IMR-90 (cell line): ENCODE measurements at regions not wholly inside any gene's neighbourhood (a gene's known extent, or its start where the extent isn't known, plus 50 kb on each side); places are given as distances from the start of the nearest gene placed in this dataset.

Experiments used
- ATAC-seq: fragments of 200-7000 bp; cut with Tn5 transposase; 2 replicates; pipeline ENCODE4 v1.9.1; 2020; ENCODE audit warnings: low read depth, mild to moderate bottlenecking, moderate library complexity
- BruUV-seq: library from RNA; stranded (reverse); fragments of 400-500 nt; replicated peaks from 2 replicates; lab custom pipeline; 2021; lab: Mats Ljungman, UMichigan
- CTCF ChIA-PET: fragments of 300-600 bp; formaldehyde crosslinking; extraction: SDS; loops from one replicate; lab custom pipeline; 2021; ENCODE audit warnings: antibody characterized with exemption; lab: Yijun Ruan, JAX
- POLR2A ChIA-PET: fragments of 300-600 bp; sonication (Branson Sonifier 250); formaldehyde crosslinking; loops from one replicate; lab custom pipeline; 2022; ENCODE audit warnings: antibody characterized with exemption; ENCODE audit not compliant: unreplicated experiment; lab: Charles Lee
- DNase-seq: peaks from one replicate; pipeline ENCODE4 v3.0.0; 2013
- H2AFZ ChIP-seq: replicated peaks from 2 replicates; pipeline ENCODE3; 2013; ENCODE audit warnings: low read length, mild to moderate bottlenecking; ENCODE audit not compliant: poor library complexity
- H2AK5ac ChIP-seq: 2 replicates; pipeline ENCODE4 v1.6.1; 2013; ENCODE audit warnings: low read depth, low read length, inconsistent platforms
- H2AK9ac ChIP-seq: replicated peaks from 2 replicates; pipeline ENCODE3; 2013; ENCODE audit warnings: mild to moderate bottlenecking, low read depth, low read length, moderate library complexity; ENCODE audit not compliant: poor library complexity
- H2BK120ac ChIP-seq: 2 replicates; pipeline ENCODE4 v1.6.1; 2013; ENCODE audit warnings: low read depth, low read length, inconsistent platforms
- H2BK15ac ChIP-seq: 3 replicates; pipeline ENCODE4 v1.6.1; 2013; ENCODE audit warnings: low read depth, low read length, inconsistent platforms
- H2BK20ac ChIP-seq: 2 replicates; pipeline ENCODE4 v1.6.1; 2013; ENCODE audit warnings: low read depth, mild to moderate bottlenecking, inconsistent platforms, low read length, moderate library complexity
- H2BK5ac ChIP-seq: 2 replicates; pipeline ENCODE4 v1.6.1; 2013; ENCODE audit warnings: mild to moderate bottlenecking, low read depth, low read length, inconsistent platforms; ENCODE audit not compliant: poor library complexity, severe bottlenecking
- H3K14ac ChIP-seq: replicated peaks from 2 replicates; pipeline ENCODE4 v1.6.1; 2013; ENCODE audit warnings: low read depth, low read length, inconsistent platforms
- H3K18ac ChIP-seq: 2 replicates; pipeline ENCODE4 v1.6.1; 2013; ENCODE audit warnings: low read depth, low read length, control low read depth
- H3K23ac ChIP-seq: 2 replicates; pipeline ENCODE4 v1.6.1; 2013; ENCODE audit warnings: low read depth, low read length, inconsistent platforms
- H3K27ac ChIP-seq: 2 replicates; pipeline ENCODE4 v1.5.1; 2013; ENCODE audit warnings: mild to moderate bottlenecking, control low read depth, low read length; ENCODE audit not compliant: insufficient read depth
- H3K27me3 ChIP-seq: 2 replicates; pipeline ENCODE4 v1.6.1; 2013; ENCODE audit warnings: low read length; ENCODE audit not compliant: control insufficient read depth, insufficient read depth
- H3K36me3 ChIP-seq: 2 replicates; pipeline ENCODE4 v1.6.1; 2013; ENCODE audit warnings: low read length, mixed read lengths; ENCODE audit not compliant: control insufficient read depth, insufficient read depth
- H3K4ac ChIP-seq: 2 replicates; pipeline ENCODE4 v1.6.1; 2013; ENCODE audit warnings: low read depth, low read length, inconsistent platforms
- H3K4me1 ChIP-seq: 2 replicates; pipeline ENCODE4 v1.6.1; 2013; ENCODE audit warnings: low read length, mixed read lengths; ENCODE audit not compliant: control insufficient read depth, insufficient read depth
- H3K4me2 ChIP-seq: 2 replicates; pipeline ENCODE4 v1.6.1; 2013; ENCODE audit warnings: low read depth, mild to moderate bottlenecking, control low read depth, low read length, moderate library complexity
- H3K4me3 ChIP-seq: 2 replicates; pipeline ENCODE4 v1.5.1; 2013; ENCODE audit warnings: low read depth, mild to moderate bottlenecking, control low read depth, low read length, moderate library complexity; ENCODE audit not compliant: insufficient read depth
- H3K56ac ChIP-seq: 2 replicates; pipeline ENCODE4 v1.6.1; 2013; ENCODE audit warnings: low read length, inconsistent platforms; ENCODE audit not compliant: insufficient read depth; ENCODE audit errors: extremely low read depth
- H3K79me1 ChIP-seq, 2 experiments: 2 replicates each; pipeline ENCODE4 v1.6.1; 2013; ENCODE audit warnings: low read length in 2 of 2, inconsistent platforms in 1 of 2, low read depth in 1 of 2
- H3K9ac ChIP-seq: 2 replicates; pipeline ENCODE4 v1.6.1; 2013; ENCODE audit warnings: low read depth, low read length, control low read depth
- H3K9me1 ChIP-seq: 2 replicates; pipeline ENCODE4 v1.6.1; 2013; ENCODE audit warnings: low read length, inconsistent platforms; ENCODE audit not compliant: insufficient read depth
- H3K9me3 ChIP-seq: 2 replicates; pipeline ENCODE4 v1.6.1; 2013; ENCODE audit warnings: low read length; ENCODE audit not compliant: control insufficient read depth, insufficient read depth
- H4K20me1 ChIP-seq: 2 replicates; pipeline ENCODE4 v1.6.1; 2013; ENCODE audit warnings: low read length, inconsistent platforms; ENCODE audit not compliant: insufficient read depth
- H4K5ac ChIP-seq: 2 replicates; pipeline ENCODE4 v1.6.1; 2013; ENCODE audit warnings: mild to moderate bottlenecking, low read depth, low read length, control low read depth
- H4K8ac ChIP-seq, 2 experiments: 2 replicates each; pipeline ENCODE4 v1.6.1; 2013; ENCODE audit warnings: low read depth in 2 of 2, low read length in 2 of 2, control low read depth in 1 of 2, inconsistent platforms in 1 of 2
- H4K91ac ChIP-seq: 2 replicates; pipeline ENCODE4 v1.6.1; 2013; ENCODE audit warnings: low read depth, low read length, inconsistent platforms; ENCODE audit not compliant: insufficient read depth
- CEBPB ChIP-seq: IDR thresholded peaks from 2 replicates; pipeline ENCODE4 v1.6.1; 2012; ENCODE audit warnings: low read depth, low read length, improper control_type of control experiment
- ELK1 ChIP-seq: fragments of 150-350 bp; IDR thresholded peaks from 2 replicates; pipeline ENCODE4 v1.6.1; 2016; ENCODE audit warnings: low read depth, mild to moderate bottlenecking, low read length, moderate library complexity, borderline replicate concordance
- FOS ChIP-seq: fragments of 150-350 bp; IDR thresholded peaks from 2 replicates; pipeline ENCODE4 v1.6.1; 2016; ENCODE audit warnings: low read depth, low read length
- MAFK ChIP-seq: IDR thresholded peaks from 2 replicates; pipeline ENCODE4 v1.6.1; 2012; ENCODE audit warnings: low read depth, low read length, improper control_type of control experiment
- MXI1 ChIP-seq: IDR thresholded peaks from 2 replicates; pipeline ENCODE4 v1.6.1; 2012; ENCODE audit warnings: low read depth, mild to moderate bottlenecking, low read length, moderate library complexity, borderline replicate concordance
- WGBS, 2 experiments: methylation state at CpG; one replicate each; pipeline versions ENCODE4 v1.1.5 to v1.1.7; 2013; ENCODE audit warnings: missing lambda C conversion rate in 2 of 2; ENCODE audit not compliant: insufficient read length in 1 of 2; ENCODE audit errors: extremely low coverage in 2 of 2; 5-methylcytosine and 5-hydroxymethylcytosine counted together
- dilution Hi-C: fragments of 300-500 bp; cut with HindIII; formaldehyde crosslinking; loops from one replicate; pipeline ENCODE4 v1.14.3; 2018; ENCODE audit warnings: low sequenced_read_pairs; ENCODE audit not compliant: unreplicated experiment
- in situ Hi-C: fragments of 300-500 bp; cut with MboI; formaldehyde crosslinking; loops from 3 replicates; pipeline ENCODE4 v1.14.3; 2019; ENCODE audit warnings: low sequenced_read_pairs, inconsistent platforms, mixed read lengths
- intact Hi-C: fragments of 100-400 bp; cut with micrococcal nuclease; formaldehyde crosslinking; loops from 2 replicates; pipeline ENCODE4 v1.10.0; 2022
- TF ChIP-seq, protein P1 (sequence below): fragments of 150-350 bp; IDR thresholded peaks from 2 replicates; pipeline ENCODE4 v1.6.1; 2017; ENCODE audit warnings: mild to moderate bottlenecking, antibody characterized with exemption, low read length, low read depth

DNA sequence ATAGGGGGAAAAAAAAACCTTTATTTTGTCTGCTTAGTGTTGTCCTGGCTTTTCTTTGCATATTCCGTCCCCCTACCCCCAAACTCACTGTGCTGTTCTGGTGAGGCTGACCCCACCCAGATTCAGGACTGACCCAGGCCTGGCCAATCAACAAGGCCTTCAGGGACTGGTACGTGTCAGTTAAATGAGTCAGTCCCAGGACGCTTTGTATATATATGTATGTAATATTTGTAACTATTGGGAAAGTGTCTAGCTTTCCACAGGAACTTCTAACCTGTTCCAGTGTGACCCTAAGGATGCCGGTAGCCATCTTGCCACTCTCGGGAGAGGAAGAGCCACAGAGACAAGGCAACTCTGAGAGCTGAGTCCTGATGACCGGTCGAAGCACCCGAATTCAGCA, 107.4 kb downstream of the VCPKMT start:
- peak; percentile 69 for DNase-seq
- Histone ChIP-seq H4K5ac (peak overlapping the region; percentile 84), H2BK15ac (peak overlapping the region; percentile 39; the same call in 2 of the 3 replicates), H3K4me3 (no peak overlapping the region), H4K20me1 (no peaks in the 10 kb centered on the region), H2AFZ (peak overlapping the region; percentile 65), H3K18ac (peak overlapping the region; percentile 88), H3K14ac (peak overlapping the region; percentile 91), H3K56ac (no peak overlapping the region), H3K23ac (0 out of 2 replicates have a peak overlapping the region, but pooled peaks have one; percentile 10), H3K4me2 (no peak overlapping the region), H2BK20ac (peak overlapping the region; percentile 64; the same call in 1 of the 2 replicates), H3K27me3 (no peaks in the 10 kb centered on the region), H3K4me1 (peaks cover 16% of the 10 kb centered on the region), H3K9me3 (no peaks in the 10 kb centered on the region), H4K8ac (peak overlapping the region; percentile 11 to 79; a peak in 3 of 4 replicates), H3K9me1 (peaks cover 5% of the 10 kb centered on the region), H3K4ac (peak overlapping the region; percentile 79), H2AK9ac (no peak overlapping the region), H3K9ac (no peak overlapping the region), H3K79me1 (no peaks in the 10 kb centered on the region), H4K91ac (peak overlapping the region; percentile 54), H2BK5ac (peak overlapping the region; percentile 5), H3K27ac (no peak overlapping the region), H2BK120ac (peak overlapping the region; percentile 59; the same call in 1 of the 2 replicates), H2AK5ac (peak overlapping the region; percentile 8; the same call in 1 of the 2 replicates), H3K36me3 (no peaks in the 10 kb centered on the region)
- TF ChIP-seq MAFK (no peak), FOS (peak; percentile 26; the same call in 1 of the 2 replicates), ELK1 (no peak), MXI1 (no peak), CEBPB (peak; percentile 70)
- TF ChIP-seq, protein P1, sequence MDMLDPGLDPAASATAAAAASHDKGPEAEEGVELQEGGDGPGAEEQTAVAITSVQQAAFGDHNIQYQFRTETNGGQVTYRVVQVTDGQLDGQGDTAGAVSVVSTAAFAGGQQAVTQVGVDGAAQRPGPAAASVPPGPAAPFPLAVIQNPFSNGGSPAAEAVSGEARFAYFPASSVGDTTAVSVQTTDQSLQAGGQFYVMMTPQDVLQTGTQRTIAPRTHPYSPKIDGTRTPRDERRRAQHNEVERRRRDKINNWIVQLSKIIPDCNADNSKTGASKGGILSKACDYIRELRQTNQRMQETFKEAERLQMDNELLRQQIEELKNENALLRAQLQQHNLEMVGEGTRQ, result no peak
- intact Hi-C loops, result no loop called here
- no TSS peak for BruUV-seq
- ChIA-PET CTCF (no interaction called here), POLR2A (no interaction called here)
- dilution Hi-C loops, result no loop called here
- in situ Hi-C loops, result no loop called here
- no CpG with 5 or more reads among the region's 8 CpGs for WGBS, 2 experiments
- ATAC-seq, result peak; percentile 87
